GM10266 (cell line): ENCODE measurements at regions not wholly inside any gene's neighbourhood (a gene's known extent, or its start where the extent isn't known, plus 50 kb on each side); places are given as distances from the start of the nearest gene placed in this dataset.

Experiments
- DNase-seq: peaks from one replicate; pipeline ENCODE4 v3.0.0; 2012; ENCODE audit errors: extremely low spot score
- TF ChIP-seq, protein P1 (sequence below): IDR thresholded peaks from 2 replicates; pipeline ENCODE4 v1.5.1; 2012; ENCODE audit warnings: mild to moderate bottlenecking, low read depth; ENCODE audit not compliant: control insufficient read depth, insufficient read depth; ENCODE audit errors: missing control alignments

DNA sequence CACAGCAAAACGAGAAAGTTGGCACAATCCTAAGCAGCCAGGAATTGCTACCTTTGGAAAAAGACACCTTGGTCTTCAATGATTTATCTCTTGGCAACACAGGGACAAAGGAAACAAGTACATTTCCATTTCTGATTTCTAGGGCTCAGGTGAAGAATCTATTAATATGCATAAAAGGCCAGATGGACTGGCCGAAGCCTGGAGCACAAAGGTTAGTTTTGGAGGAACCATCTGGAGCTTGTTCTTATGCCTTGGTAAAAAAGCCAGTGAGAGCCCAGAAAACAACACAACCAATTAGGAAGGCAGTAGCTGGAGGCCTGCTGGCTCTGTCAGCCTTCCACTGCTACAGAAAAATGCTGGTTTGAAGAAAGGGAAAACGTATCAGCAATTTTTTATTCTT is 713.5 kb upstream of the API5 start:
- TF ChIP-seq, protein P1, sequence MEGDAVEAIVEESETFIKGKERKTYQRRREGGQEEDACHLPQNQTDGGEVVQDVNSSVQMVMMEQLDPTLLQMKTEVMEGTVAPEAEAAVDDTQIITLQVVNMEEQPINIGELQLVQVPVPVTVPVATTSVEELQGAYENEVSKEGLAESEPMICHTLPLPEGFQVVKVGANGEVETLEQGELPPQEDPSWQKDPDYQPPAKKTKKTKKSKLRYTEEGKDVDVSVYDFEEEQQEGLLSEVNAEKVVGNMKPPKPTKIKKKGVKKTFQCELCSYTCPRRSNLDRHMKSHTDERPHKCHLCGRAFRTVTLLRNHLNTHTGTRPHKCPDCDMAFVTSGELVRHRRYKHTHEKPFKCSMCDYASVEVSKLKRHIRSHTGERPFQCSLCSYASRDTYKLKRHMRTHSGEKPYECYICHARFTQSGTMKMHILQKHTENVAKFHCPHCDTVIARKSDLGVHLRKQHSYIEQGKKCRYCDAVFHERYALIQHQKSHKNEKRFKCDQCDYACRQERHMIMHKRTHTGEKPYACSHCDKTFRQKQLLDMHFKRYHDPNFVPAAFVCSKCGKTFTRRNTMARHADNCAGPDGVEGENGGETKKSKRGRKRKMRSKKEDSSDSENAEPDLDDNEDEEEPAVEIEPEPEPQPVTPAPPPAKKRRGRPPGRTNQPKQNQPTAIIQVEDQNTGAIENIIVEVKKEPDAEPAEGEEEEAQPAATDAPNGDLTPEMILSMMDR = no peak
- no peak for DNase-seq

DNA sequence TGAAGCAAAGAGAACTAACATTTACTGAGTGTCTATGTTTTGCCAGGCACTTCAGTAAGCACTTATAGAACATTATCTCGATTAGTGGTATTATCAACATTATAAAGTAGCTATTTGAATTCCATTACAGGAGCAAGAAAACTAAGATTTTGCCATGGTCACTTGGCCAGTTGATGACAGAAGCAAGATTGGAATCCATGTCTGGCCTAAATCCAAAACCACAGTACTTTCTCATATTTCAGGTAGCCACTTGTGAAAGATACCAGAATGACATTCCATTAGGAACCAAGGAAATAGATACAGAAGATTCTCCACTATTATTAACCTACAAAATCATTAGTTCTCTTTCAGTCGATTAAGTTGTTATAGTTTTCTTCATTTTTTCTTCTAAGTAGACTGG is 691.0 kb upstream of the API5 start:
- no peak for DNase-seq
- TF ChIP-seq, protein P1 = no peak

DNA sequence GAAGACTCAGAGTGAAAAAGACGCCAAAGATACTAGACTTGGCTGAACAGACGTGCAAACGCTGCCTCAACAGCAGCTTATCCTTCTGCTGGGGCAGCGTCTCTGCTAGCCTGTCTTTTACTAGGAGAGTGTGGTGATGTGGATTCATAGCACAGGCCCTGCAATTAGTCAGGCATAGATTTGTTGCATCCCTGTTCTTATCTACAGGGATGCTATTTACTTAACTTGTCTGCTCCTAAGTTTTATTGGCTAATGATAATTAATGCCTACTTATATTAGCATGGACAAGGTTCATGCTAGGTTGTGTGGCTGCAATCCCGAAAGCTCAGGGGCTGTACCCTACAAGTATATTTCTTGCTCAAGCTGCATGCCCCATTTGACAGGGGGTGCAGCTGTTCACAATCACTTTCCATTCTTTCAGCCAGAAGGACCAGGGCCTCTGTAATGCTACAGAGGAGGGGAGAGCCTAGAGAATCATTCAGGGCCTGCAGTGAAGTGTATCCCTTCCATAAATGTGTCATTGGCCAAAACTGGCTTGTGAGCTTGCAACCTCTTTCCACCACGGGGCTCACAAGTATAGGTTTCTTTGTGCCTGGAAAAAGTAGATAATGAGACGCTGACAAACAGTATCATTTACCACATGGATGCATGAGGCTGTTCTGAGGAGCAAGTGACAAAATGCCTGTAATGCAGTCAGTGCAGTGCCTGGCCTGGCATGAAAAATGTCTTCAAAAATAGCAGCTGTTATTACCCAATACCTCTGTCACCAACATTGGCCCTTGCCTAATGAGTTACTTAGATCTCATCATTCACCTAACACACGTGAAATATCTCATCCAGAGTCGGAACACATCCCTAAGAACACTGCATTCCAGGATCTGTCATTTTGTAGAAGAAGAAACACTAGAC is 685.8 kb upstream of the API5 start:
- DNase-seq = no peak
- TF ChIP-seq, protein P1 = no peak

DNA sequence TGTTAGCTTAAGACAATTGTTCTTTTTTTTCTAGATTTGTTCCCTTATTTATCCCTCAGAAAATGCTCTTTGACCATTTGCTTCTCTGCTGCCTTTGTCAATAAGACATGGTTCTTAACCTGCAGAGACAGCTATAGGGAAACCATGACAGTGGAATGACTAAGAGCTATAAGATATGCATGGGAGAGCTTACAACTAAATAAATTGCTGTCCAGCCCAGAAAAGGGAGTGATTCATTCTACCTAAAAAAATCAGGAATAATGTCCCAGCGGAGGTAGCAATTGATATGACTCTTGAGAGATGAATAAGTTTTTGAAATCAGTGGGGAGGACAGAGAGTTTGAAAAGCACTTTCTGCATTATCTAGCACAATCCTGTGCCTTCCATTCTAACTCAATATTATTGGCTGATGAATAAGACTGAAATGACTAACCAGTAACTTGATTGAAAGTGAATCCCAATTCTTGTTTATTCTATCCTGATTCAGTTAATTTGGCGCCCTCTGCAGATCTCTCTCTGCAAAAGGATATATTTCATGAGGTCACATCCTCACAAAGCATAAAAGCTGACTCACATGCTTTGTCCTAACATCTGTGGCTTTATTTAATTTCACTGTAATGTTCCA is 680.5 kb upstream of the API5 start:
- no peak for DNase-seq

DNA sequence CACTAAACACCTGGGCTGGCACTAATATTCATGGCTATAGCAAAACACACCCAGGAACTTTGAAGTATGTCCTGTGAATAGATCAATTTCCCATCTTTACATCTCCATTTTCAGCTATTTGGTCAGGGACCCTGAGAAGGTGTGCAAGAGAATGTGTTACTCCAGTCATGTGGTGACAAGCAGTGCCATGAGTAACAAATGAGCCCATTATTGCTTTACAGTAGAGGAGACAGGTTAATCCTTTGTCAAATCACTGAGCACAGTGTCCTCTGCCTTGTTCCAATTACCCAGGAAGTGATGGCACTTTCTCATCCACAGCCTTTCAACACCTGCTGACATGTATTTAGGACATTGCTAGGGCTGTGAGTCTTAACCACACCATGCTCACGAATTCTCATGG is 664.8 kb upstream of the API5 start:
- DNase-seq = no peak
- TF ChIP-seq, protein P1 = no peak

More for the DNA sequence above, 680.5 kb upstream of the API5 start:
- TF ChIP-seq, protein P1 = no peak

DNA sequence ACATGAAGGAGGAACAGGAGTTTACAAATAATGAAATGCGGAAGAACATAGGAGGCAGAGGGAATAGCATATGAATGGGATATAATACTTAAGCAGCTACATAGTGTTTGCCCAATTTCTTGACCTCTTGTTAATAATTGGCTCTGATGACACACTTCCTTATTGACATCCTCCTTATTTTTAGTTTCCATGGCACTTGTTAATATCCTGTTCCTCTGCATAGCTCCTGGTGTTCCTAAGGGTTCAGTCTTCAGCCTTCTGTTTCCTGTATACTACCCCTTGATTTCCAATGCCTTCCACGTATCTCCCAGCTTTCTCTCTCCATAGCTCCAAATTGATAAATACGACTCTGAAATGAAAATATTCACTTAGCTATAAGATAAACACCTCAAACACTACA is 663.8 kb upstream of the API5 start:
- TF ChIP-seq, protein P1 = no peak
- DNase-seq = no peak

DNA sequence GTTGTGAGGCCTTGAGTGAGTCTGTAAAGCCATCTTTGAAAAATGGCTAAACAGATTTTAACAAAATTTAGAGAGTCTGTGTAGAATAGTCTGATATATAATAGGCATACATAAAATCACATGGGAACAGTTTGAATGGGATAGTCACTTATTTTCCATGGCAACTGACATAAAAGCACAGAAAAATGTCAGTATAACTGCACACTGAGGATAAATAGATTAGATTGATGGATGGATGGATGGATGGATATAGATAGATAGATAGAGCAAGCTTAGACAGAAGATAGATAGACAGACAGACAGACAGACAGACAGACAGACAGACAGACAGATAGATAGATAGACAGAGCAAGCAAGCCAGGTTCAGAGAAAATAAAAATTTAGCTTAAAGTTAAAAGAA is 660.2 kb upstream of the API5 start:
- no peak for DNase-seq
- TF ChIP-seq, protein P1 = no peak
